Activated CD8-positive, alpha-beta T cell treated with anti-CD3 and anti-CD28 coated beads for 36 hours (primary cell): ENCODE measurements at regions not wholly inside any gene's neighbourhood (a gene's known extent, or its start where the extent isn't known, plus 50 kb on each side); places are given as distances from the start of the nearest gene placed in this dataset.
"Not testable (repeated sequence)": the region's sequence is repeated elsewhere in the genome, so short reads cannot be mapped to it uniquely, and the experiment has no call there.

Experiments used
- ATAC-seq: fragments of 200-7000 bp; cut with Tn5 transposase; one replicate; pipeline ENCODE4 v1.10.0; 2021; ENCODE audit warnings: mild to moderate bottlenecking, moderate library complexity
- CTCF ChIA-PET: fragments of 350-600 bp; sonication (Branson Sonifier 250); formaldehyde crosslinking; loops from one replicate; lab custom pipeline; 2021; ENCODE audit warnings: antibody characterized with exemption; lab: Charles Lee
- POLR2A ChIA-PET: fragments of 350-600 bp; sonication (Branson Sonifier 250); formaldehyde crosslinking; loops from one replicate; lab custom pipeline; 2021; ENCODE audit warnings: antibody characterized with exemption; lab: Charles Lee
- DNase-seq: peaks from one replicate; pipeline ENCODE4 v3.0.0-alpha.2; 2020
- H3K27ac Mint-ChIP-seq: one replicate; pipeline ENCODE4 v1.8.0; 2021; ENCODE audit warnings: mild to moderate bottlenecking, mixed read lengths
- H3K27me3 Mint-ChIP-seq: one replicate; pipeline ENCODE4 v1.8.0; 2021; ENCODE audit warnings: mixed read lengths
- H3K36me3 Mint-ChIP-seq: one replicate; pipeline ENCODE4 v1.8.0; 2021; ENCODE audit warnings: low read depth, mixed read lengths
- H3K4me1 Mint-ChIP-seq: one replicate; pipeline ENCODE4 v1.8.0; 2021; ENCODE audit warnings: low read depth, mixed read lengths
- H3K4me3 Mint-ChIP-seq: one replicate; pipeline ENCODE4 v1.8.0; 2021; ENCODE audit warnings: mild to moderate bottlenecking, moderate library complexity, mixed read lengths
- H3K9me3 Mint-ChIP-seq: one replicate; pipeline ENCODE4 v1.8.0; 2021; ENCODE audit warnings: mixed read lengths
- CTCF ChIP-seq: fragments of 200-600 bp; IDR thresholded peaks from one replicate; pipeline ENCODE4 v1.8.0; 2022; ENCODE audit warnings: antibody characterized with exemption, mild to moderate bottlenecking
- intact Hi-C: fragments of 100-400 bp; cut with micrococcal nuclease; formaldehyde crosslinking; loops from one replicate; pipeline ENCODE4 v1.10.0; 2022

GRCh38 chr10:89979726-89980125, 278.3 kb downstream of the KIF20B start:
- no peaks in the 10 kb centered on the region for H3K4me1 Mint-ChIP-seq
- TF ChIP-seq CTCF, result no peak
- no peaks in the 10 kb centered on the region for H3K9me3 Mint-ChIP-seq
- H3K4me3 Mint-ChIP-seq, result no peak overlapping the region
- DNase-seq, result no peak
- ATAC-seq, result no peak
- no peak overlapping the region for H3K27ac Mint-ChIP-seq
- intact Hi-C loops, result no loop called here
- peaks cover 1% of the 10 kb centered on the region for H3K27me3 Mint-ChIP-seq
- H3K36me3 Mint-ChIP-seq, result no peaks in the 10 kb centered on the region
- ChIA-PET CTCF (no interaction called here), POLR2A (no interaction called here)

- intact Hi-C loops, result no loop called here
- Mint-ChIP-seq H3K4me1 (no peaks in the 10 kb centered on the region), H3K27ac (no peak overlapping the region), H3K4me3 (no peak overlapping the region), H3K9me3 (no peaks in the 10 kb centered on the region), H3K36me3 (no peaks in the 10 kb centered on the region), H3K27me3 (peaks cover 1% of the 10 kb centered on the region)
- TF ChIP-seq CTCF, result no peak
- ATAC-seq (no peak), DNase-seq (no peak)
- ChIA-PET CTCF (no interaction called here), POLR2A (no interaction called here)
These were observed 278.8 kb downstream of the KIF20B start for GRCh38 chr10:89980166-89980565.

- no peaks in the 10 kb centered on the region for H3K9me3 Mint-ChIP-seq
- H3K27me3 Mint-ChIP-seq, result peaks cover 1% of the 10 kb centered on the region
- ChIA-PET POLR2A (no interaction called here), CTCF (interaction anchor here (0.6 to 1.3 kb wide), 2 partner anchors 15 to 691 kb away, joined by 3 read pairs; no protein-coding TSS in a partner anchor)
- no peaks in the 10 kb centered on the region for H3K4me1 Mint-ChIP-seq
- H3K4me3 Mint-ChIP-seq, result no peak overlapping the region
- TF ChIP-seq CTCF, result no peak
- intact Hi-C loops, result no loop called here
- H3K36me3 Mint-ChIP-seq, result no peaks in the 10 kb centered on the region
- no peak overlapping the region for H3K27ac Mint-ChIP-seq
- ATAC-seq (no peak), DNase-seq (no peak)
These were observed 280.5 kb downstream of the KIF20B start for GRCh38 chr10:89981891-89982290.

DNA sequence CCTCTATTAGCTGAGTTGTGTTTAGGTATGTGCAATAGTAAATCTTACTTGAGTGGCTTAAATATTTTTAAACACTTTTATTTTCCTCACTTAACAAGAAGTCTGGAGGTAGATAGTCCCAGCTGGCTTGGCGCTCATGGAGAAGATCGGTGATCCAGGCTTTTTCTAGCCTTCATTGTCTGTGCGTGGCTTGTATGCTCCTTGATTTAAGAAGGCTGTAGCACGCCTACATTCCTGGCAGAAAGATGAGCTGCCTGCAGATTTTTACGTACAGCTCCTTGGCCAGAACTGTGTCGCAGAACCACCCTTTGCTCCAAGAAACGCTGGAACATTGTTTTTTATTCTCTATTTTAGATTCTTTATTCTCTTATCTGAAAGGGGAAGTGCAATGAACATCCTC, 284.1 kb downstream of the KIF20B start:
- Mint-ChIP-seq H3K27ac (no peak overlapping the region), H3K36me3 (no peaks in the 10 kb centered on the region), H3K9me3 (no peaks in the 10 kb centered on the region), H3K27me3 (peaks cover 1% of the 10 kb centered on the region), H3K4me3 (no peak overlapping the region), H3K4me1 (no peaks in the 10 kb centered on the region)
- ChIA-PET POLR2A (no interaction called here), CTCF (no interaction called here)
- intact Hi-C loops, result no loop called here
- TF ChIP-seq CTCF, result no peak
- ATAC-seq (no peak), DNase-seq (no peak)

- H3K4me1 Mint-ChIP-seq, DNase-seq, POLR2A ChIA-PET, H3K36me3 Mint-ChIP-seq, H3K9me3 Mint-ChIP-seq, H3K27ac Mint-ChIP-seq, H3K4me3 Mint-ChIP-seq, intact Hi-C loops, H3K27me3 Mint-ChIP-seq, CTCF ChIA-PET, ATAC-seq: not testable (repeated sequence)
These were observed 287.0 kb downstream of the KIF20B start for GRCh38 chr10:89988361-89988760.

- no peaks in the 10 kb centered on the region for H3K36me3 Mint-ChIP-seq
- DNase-seq, result no peak
- no peak overlapping the region for H3K27ac Mint-ChIP-seq
- ChIA-PET CTCF (no interaction called here), POLR2A (interaction anchor here (0.7 kb wide), 1 partner anchor 170 kb away, joined by 3 read pairs; no protein-coding TSS in a partner anchor)
- intact Hi-C loops, result no loop called here
- peaks cover 3% of the 10 kb centered on the region for H3K9me3 Mint-ChIP-seq
- H3K4me3 Mint-ChIP-seq, result no peak overlapping the region
- TF ChIP-seq CTCF, result no peak
- no peak for ATAC-seq
- no peaks in the 10 kb centered on the region for H3K4me1 Mint-ChIP-seq
- H3K27me3 Mint-ChIP-seq, result no peaks in the 10 kb centered on the region
These were observed 291.2 kb downstream of the KIF20B start for GRCh38 chr10:89992575-89992974.
